A549 (cell line): ENCODE measurements at regions not wholly inside any gene's neighbourhood (a gene's known extent, or its start where the extent isn't known, plus 50 kb on each side); places are given as distances from the start of the nearest gene placed in this dataset.
A peak's percentile ranks its signal among the peaks of the same experiment; 100 is the strongest.
"Not testable (repeated sequence)": the region's sequence is repeated elsewhere in the genome, so short reads cannot be mapped to it uniquely, and the experiment has no call there.

ENCODE experiments used
- ATAC-seq, 2 experiments: fragments of 200-7000 bp in 1 of 2; fragments of >200 bp in 1 of 2; cut with Nextera tagmentation in 1 of 2; cut with Tn5 transposase in 1 of 2; 3 replicates each; pipeline versions ENCODE4 v1.8.0 to v1.9.1; 2018 to 2020; ENCODE audit warnings: mild to moderate bottlenecking in 1 of 2, moderate library complexity in 1 of 2
- CTCF ChIA-PET: fragments of 300-600 bp; sonication (Branson Sonifier 250); formaldehyde crosslinking; extraction: SDS; loops from one replicate; lab custom pipeline; 2021; ENCODE audit warnings: antibody characterized with exemption, inconsistent platforms; lab: Yijun Ruan, JAX
- POLR2A ChIA-PET: fragments of 350-600 bp; formaldehyde crosslinking; extraction: SDS; loops from one replicate; lab custom pipeline; 2021; ENCODE audit warnings: antibody characterized with exemption, inconsistent platforms; lab: Yijun Ruan, JAX
- DNase-seq, 2 experiments: peaks; one replicate each; pipeline versions ENCODE4 v3.0.0 to v3.0.0-alpha.2; 2011 to 2016; ENCODE audit warnings: low read depth in 1 of 2, low spot score in 1 of 2
- FAIRE-seq: peaks from 2 replicates; lab custom pipeline; 2011; peaks lifted over from hg19 to GRCh38; lab: Jason Lieb, UNC
- H3K27ac ChIP-seq, 2 experiments: fragments of >200 bp; sonication (Bioruptor Twin); formaldehyde crosslinking; 3 replicates each; pipeline ENCODE4 v1.5.1; 2016 to 2017
- H3K4me1 ChIP-seq: fragments of >200 bp; sonication (Bioruptor Twin); formaldehyde crosslinking; 3 replicates; pipeline ENCODE4 v1.6.1; 2016
- H3K4me2 ChIP-seq: fragments of >200 bp; sonication (Bioruptor Twin); formaldehyde crosslinking; 3 replicates; pipeline ENCODE4 v1.6.1; 2016
- H3K4me3 ChIP-seq: fragments of >200 bp; sonication (Bioruptor Twin); formaldehyde crosslinking; 3 replicates; pipeline ENCODE4 v1.5.1; 2016
- H3K9me3 ChIP-seq: fragments of >200 bp; sonication (Bioruptor Twin); formaldehyde crosslinking; 3 replicates; pipeline ENCODE4 v1.6.1; 2016
- CBX2 ChIP-seq: fragments of 200-600 bp; sonication (generic); IDR thresholded peaks from 2 replicates; pipeline ENCODE4 v1.6.1; 2016; ENCODE audit warnings: low read depth, mild to moderate bottlenecking, borderline replicate concordance
- CHD2 ChIP-seq: fragments of 150-350 bp; IDR thresholded peaks from 2 replicates; pipeline ENCODE4 v1.6.1; 2014; ENCODE audit warnings: low read length; ENCODE audit not compliant: partially characterized antibody
- EP300 ChIP-seq, 2 experiments: fragments of >200 bp; sonication (Bioruptor Twin); formaldehyde crosslinking; IDR thresholded peaks; 2 replicates in 1 of 2; 3 replicates in 1 of 2; pipeline ENCODE4 v1.6.1; 2016 to 2017
- FOSB ChIP-seq: fragments of 250-450 bp; sonication (Bioruptor Pico); IDR thresholded peaks from 2 replicates; pipeline ENCODE4 v1.5.0; 2020; ENCODE audit warnings: mild to moderate bottlenecking, moderate library complexity
- FOSL2 ChIP-seq, 2 experiments: fragments of 450-650 bp in 1 of 2; fragments of >200 bp in 1 of 2; sonication (Bioruptor Twin) in 1 of 2; formaldehyde crosslinking; IDR thresholded peaks; 2 replicates each; pipeline versions ENCODE4 v1.5.0 to v1.6.1; 2016 to 2020; ENCODE audit warnings: mild to moderate bottlenecking in 1 of 2, moderate library complexity in 1 of 2
- FOXS1 ChIP-seq: fragments of 250-450 bp; sonication (Bioruptor Pico); IDR thresholded peaks from 2 replicates; pipeline ENCODE4 v1.5.0; 2020; ENCODE audit warnings: mild to moderate bottlenecking, moderate library complexity
- HDAC2 ChIP-seq: fragments of 200-600 bp; sonication (generic); IDR thresholded peaks from 2 replicates; pipeline ENCODE4 v1.6.1; 2016
- HEYL ChIP-seq: fragments of 250-450 bp; sonication (Bioruptor Pico); IDR thresholded peaks from 2 replicates; pipeline ENCODE4 v1.8.0; 2021; ENCODE audit warnings: mild to moderate bottlenecking, moderate library complexity
- JUN ChIP-seq, 2 experiments: fragments of >200 bp; sonication (Bioruptor Twin); formaldehyde crosslinking; IDR thresholded peaks; 2 replicates in 1 of 2; 3 replicates in 1 of 2; pipeline ENCODE4 v1.6.1; 2016 to 2017
- MAFK ChIP-seq: fragments of 450-650 bp; IDR thresholded peaks from 2 replicates; pipeline ENCODE4 v1.6.1; 2014; ENCODE audit not compliant: partially characterized antibody
- MAZ ChIP-seq: fragments of 150-350 bp; IDR thresholded peaks from 2 replicates; pipeline ENCODE4 v1.6.1; 2014; ENCODE audit warnings: antibody characterized with exemption, low read depth, low read length, borderline replicate concordance
- MYC ChIP-seq: IDR thresholded peaks from 2 replicates; pipeline ENCODE4 v1.6.1; 2012; ENCODE audit warnings: mild to moderate bottlenecking, inconsistent platforms, low read length, improper control_type of control experiment, borderline replicate concordance
- NR3C1 ChIP-seq: fragments of >200 bp; sonication (Bioruptor Twin); formaldehyde crosslinking; IDR thresholded peaks from 3 replicates; pipeline ENCODE4 v1.6.1; 2017
- PHF8 ChIP-seq: fragments of 200-600 bp; sonication (generic); IDR thresholded peaks from 2 replicates; pipeline ENCODE4 v1.6.1; 2016; ENCODE audit warnings: low read depth, mild to moderate bottlenecking, antibody characterized with exemption, moderate library complexity, borderline replicate concordance
- RAD21 ChIP-seq, 2 experiments: fragments of >200 bp in 1 of 2; sonication (Bioruptor Twin) in 1 of 2; formaldehyde crosslinking in 1 of 2; IDR thresholded peaks in 1 of 2; conservative IDR thresholded peaks in 1 of 2; 2 replicates in 1 of 2; 3 replicates in 1 of 2; pipeline ENCODE4 v1.6.1; 2012 to 2018; ENCODE audit warnings: inconsistent platforms in 1 of 2
- RNF2 ChIP-seq: fragments of 200-600 bp; sonication (generic); IDR thresholded peaks from 2 replicates; pipeline ENCODE4 v1.6.1; 2016; ENCODE audit warnings: low read depth, mild to moderate bottlenecking, antibody characterized with exemption, moderate library complexity, borderline replicate concordance
- SREBF2 ChIP-seq: fragments of 450-650 bp; IDR thresholded peaks from 2 replicates; pipeline ENCODE4 v1.6.1; 2014; ENCODE audit warnings: mild to moderate bottlenecking, moderate library complexity
- TP53 ChIP-seq: fragments of 250-450 bp; sonication (Bioruptor Pico); IDR thresholded peaks from 2 replicates; pipeline ENCODE4 v1.5.0; 2021; ENCODE audit warnings: mild to moderate bottlenecking, moderate library complexity
- WGBS: methylation state at CpG from one replicate; pipeline ENCODE4 v1.1.6; 2017; ENCODE audit errors: missing lambda C conversion rate; 5-methylcytosine and 5-hydroxymethylcytosine counted together
- TF ChIP-seq, protein P1 (sequence below): fragments of >200 bp; sonication (Bioruptor Twin); formaldehyde crosslinking; IDR thresholded peaks from 2 replicates; pipeline ENCODE4 v1.6.1; 2016
- TF ChIP-seq, protein P2 (sequence below): fragments of 150-350 bp; IDR thresholded peaks from 2 replicates; pipeline ENCODE4 v1.6.1; 2014; ENCODE audit warnings: low read depth, mild to moderate bottlenecking, low read length
- TF ChIP-seq, protein P3 (sequence below): IDR thresholded peaks from 2 replicates; pipeline ENCODE4 v1.6.1; 2012

DNA sequence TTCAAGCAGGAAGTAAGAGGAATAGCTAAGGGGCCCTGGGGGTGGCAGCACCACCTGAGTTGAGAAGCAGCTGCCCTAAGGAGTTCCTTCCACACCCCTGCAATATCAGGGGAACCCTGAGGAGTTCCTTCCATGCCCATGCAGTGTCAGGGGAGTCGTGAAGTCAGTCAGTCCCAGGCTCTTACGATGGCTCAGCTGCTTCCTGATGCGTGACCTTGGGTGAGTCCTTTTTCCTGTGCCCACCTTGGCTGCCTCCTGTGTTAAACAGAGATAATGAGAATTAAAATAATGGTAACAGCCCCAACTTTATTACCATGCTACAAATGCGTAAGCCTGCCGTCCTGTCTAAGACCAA, 181.1 kb downstream of the MIAT start:
- FAIRE-seq (no peak), DNase-seq (no peak), ATAC-seq (no peak)
- no peak for TF ChIP-seq MAZ
- no peak for TF ChIP-seq FOSL2 (IDR thresholded peaks at IDR 0.05)
- TF ChIP-seq FOSL2 (CRISPR knock-in tag; IDR thresholded peaks at IDR 0.05): no peak
- TF ChIP-seq MAFK: peak; percentile 7
- no peak for TF ChIP-seq TP53 (CRISPR knock-in tag)
- TF ChIP-seq RNF2: no peak
- CTCF ChIA-PET: interaction anchor here (0.8 to 1.3 kb wide), 2 partner anchors 11 to 273 kb away, joined by 3 read pairs; no protein-coding TSS in a partner anchor
- POLR2A ChIA-PET: no interaction called here
- Histone ChIP-seq H3K4me3 (no peak overlapping the region), H3K9me3 (no peaks in the 10 kb centered on the region), H3K4me1 (peaks cover 8% of the 10 kb centered on the region; the same call in 2 of the 3 replicates), H3K4me2 (no peak overlapping the region), H3K27ac (peak overlapping the region in 1 of 2 experiments; percentile 71; a peak in 3 of 6 replicates)
- WGBS: 81% methylated on average over 5 of the region's 5 CpGs

DNA sequence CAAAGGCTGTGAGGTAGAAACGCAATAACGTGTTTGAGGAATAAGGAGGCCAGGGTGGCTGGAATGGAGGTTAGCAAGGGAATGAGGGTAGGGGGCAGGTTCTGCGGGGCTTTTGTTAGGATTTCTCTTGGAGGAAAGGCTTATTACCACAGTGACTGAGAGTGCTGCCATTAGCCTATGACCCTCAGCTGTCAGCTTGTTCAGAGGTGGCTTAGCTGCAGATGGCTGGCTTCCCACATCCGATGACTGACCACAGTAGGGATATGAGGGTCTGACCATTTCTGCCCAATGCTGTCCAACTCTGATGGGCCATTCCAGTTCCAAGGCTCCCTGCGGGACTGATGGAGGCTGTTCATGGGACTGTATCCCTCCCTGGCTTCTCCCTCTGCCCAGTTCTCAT, 181.8 kb downstream of the MIAT start:
- H3K9me3 ChIP-seq: no peaks in the 10 kb centered on the region
- no peak overlapping the region for H3K4me3 ChIP-seq
- ChIA-PET POLR2A (no interaction called here), CTCF (no interaction called here)
- H3K4me2 ChIP-seq: no peak overlapping the region
- WGBS: 98% methylated on average over 4 of the region's 5 CpGs
- ATAC-seq (no peak), FAIRE-seq (no peak), DNase-seq (no peak)
- H3K27ac ChIP-seq: peak overlapping the region in 1 of 2 experiments; percentile 71; a peak in 1 of 6 replicates
- H3K4me1 ChIP-seq: peaks cover 8% of the 10 kb centered on the region; the same call in 2 of the 3 replicates
- TF ChIP-seq CBX2 (no peak), SREBF2 (no peak), FOSB (CRISPR knock-in tag) (no peak), EP300 (IDR thresholded peaks at IDR 0.05) (no peak), FOXS1 (CRISPR knock-in tag) (no peak), HDAC2 (no peak), HEYL (CRISPR knock-in tag) (no peak), PHF8 (no peak), JUN (IDR thresholded peaks at IDR 0.05) (no peak), CHD2 (no peak), RAD21 (conservative IDR thresholded peaks at IDR 0.05 in 1 of 2, IDR thresholded peaks at IDR 0.05 in 1 of 2) (no peak), MAFK (no peak), MYC (no peak), NR3C1 (no peak)
- TF ChIP-seq, protein P1, sequence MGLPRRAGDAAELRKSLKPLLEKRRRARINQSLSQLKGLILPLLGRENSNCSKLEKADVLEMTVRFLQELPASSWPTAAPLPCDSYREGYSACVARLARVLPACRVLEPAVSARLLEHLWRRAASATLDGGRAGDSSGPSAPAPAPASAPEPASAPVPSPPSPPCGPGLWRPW: no peak
- TF ChIP-seq, protein P2, sequence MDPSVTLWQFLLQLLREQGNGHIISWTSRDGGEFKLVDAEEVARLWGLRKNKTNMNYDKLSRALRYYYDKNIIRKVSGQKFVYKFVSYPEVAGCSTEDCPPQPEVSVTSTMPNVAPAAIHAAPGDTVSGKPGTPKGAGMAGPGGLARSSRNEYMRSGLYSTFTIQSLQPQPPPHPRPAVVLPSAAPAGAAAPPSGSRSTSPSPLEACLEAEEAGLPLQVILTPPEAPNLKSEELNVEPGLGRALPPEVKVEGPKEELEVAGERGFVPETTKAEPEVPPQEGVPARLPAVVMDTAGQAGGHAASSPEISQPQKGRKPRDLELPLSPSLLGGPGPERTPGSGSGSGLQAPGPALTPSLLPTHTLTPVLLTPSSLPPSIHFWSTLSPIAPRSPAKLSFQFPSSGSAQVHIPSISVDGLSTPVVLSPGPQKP: no peak
- TF ChIP-seq, protein P3, sequence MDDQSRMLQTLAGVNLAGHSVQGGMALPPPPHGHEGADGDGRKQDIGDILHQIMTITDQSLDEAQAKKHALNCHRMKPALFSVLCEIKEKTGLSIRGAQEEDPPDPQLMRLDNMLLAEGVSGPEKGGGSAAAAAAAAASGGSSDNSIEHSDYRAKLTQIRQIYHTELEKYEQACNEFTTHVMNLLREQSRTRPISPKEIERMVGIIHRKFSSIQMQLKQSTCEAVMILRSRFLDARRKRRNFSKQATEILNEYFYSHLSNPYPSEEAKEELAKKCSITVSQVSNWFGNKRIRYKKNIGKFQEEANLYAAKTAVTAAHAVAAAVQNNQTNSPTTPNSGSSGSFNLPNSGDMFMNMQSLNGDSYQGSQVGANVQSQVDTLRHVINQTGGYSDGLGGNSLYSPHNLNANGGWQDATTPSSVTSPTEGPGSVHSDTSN: no peak

DNA sequence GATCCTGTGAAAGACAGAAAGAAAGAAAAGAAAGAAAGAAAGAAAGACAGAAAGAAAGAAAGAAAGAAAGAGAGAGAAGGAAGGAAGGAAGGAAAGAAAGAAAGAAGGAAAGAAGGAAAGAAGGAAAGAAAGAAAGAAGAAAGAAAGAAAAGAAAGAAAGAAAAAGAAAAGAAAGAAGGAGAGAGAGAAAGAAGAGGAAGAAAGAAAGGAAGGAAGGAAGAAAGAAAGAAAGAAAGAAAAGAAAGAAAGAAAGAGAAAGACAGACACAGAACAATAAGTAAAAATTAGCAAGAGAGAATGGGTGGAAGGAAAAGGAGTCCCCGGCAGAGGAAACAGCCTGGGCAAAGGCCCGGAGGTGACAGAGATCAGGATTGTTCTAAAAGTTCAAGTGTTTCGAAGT, 183.4 kb downstream of the MIAT start:
- 83% methylated on average over 3 of the region's 3 CpGs for WGBS
- CTCF ChIA-PET, POLR2A ChIA-PET: not testable (repeated sequence)

More for the DNA sequence above, 183.4 kb downstream of the MIAT start:
- FAIRE-seq, ATAC-seq, H3K4me3 ChIP-seq, H3K9me3 ChIP-seq, H3K4me2 ChIP-seq, H3K27ac ChIP-seq, H3K4me1 ChIP-seq, DNase-seq: not testable (repeated sequence)
